ENCODE measurements at regions not wholly inside any gene's neighbourhood (a gene's known extent, or its start where the extent isn't known, plus 50 kb on each side); places are given as distances from the start of the nearest gene placed in this dataset.
A peak's percentile ranks its signal among the peaks of the same experiment; 100 is the strongest.
"Not testable (repeated sequence)": the region's sequence is repeated elsewhere in the genome, so short reads cannot be mapped to it uniquely, and the experiment has no call there.

- DNase-seq (ENCODE audit: low read depth, low spot score) = no peak
These were observed 138.0 kb upstream of the TOP1 start for GRCh38 chr20:40890635-40891034.

DNA sequence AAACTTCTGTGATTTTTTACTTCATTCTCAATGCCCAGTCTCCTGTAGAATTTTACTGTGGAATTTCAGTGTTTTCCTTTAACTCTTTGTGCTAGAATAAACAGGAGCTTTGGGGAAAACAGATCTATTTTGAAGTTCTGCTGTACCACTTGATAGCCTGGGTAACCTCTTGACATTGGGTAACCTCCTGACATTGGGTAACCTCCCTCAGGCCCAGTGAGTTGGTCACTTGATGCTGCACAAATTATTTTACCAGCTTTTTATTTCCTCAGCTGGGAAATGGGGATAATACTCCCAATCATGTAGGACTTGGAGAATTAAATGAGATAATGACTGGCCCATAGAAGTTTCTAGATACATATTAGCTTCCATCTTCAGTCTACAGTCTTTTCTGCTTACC, 137.3 kb upstream of the TOP1 start:
- DNase-seq (ENCODE audit: low read depth, low spot score) = no peak

GRCh38 chr20:40892642-40893041, 136.0 kb upstream of the TOP1 start:
- DNase-seq (ENCODE audit: low read depth, low spot score) = no peak

- no peak for DNase-seq (ENCODE audit: low read depth, low spot score)
These were observed 134.9 kb upstream of the TOP1 start for GRCh38 chr20:40893610-40894236.

DNA sequence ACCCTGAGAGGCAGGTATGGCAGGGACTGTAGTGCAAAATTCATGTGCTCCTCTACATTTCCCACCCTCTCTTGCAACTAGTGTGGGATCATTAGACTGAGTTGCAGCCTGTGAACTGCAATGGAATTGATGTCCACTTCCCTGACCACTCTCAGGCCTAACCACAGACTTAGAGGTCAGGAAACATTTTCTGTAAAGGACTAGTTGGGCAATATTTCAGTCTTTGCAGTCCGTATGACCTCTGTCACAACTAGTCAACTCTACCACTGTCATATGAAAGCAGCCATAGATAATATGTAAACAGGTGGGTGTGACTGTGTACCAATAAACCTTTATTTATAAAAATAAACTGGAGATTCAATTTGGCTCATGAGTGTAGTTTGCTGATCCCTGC, 134.4 kb upstream of the TOP1 start:
- DNase-seq (ENCODE audit: low read depth, low spot score) = no peak

GRCh38 chr20:40895182-40895581, 133.4 kb upstream of the TOP1 start:
- no peak for DNase-seq (ENCODE audit: low read depth, low spot score)

DNA sequence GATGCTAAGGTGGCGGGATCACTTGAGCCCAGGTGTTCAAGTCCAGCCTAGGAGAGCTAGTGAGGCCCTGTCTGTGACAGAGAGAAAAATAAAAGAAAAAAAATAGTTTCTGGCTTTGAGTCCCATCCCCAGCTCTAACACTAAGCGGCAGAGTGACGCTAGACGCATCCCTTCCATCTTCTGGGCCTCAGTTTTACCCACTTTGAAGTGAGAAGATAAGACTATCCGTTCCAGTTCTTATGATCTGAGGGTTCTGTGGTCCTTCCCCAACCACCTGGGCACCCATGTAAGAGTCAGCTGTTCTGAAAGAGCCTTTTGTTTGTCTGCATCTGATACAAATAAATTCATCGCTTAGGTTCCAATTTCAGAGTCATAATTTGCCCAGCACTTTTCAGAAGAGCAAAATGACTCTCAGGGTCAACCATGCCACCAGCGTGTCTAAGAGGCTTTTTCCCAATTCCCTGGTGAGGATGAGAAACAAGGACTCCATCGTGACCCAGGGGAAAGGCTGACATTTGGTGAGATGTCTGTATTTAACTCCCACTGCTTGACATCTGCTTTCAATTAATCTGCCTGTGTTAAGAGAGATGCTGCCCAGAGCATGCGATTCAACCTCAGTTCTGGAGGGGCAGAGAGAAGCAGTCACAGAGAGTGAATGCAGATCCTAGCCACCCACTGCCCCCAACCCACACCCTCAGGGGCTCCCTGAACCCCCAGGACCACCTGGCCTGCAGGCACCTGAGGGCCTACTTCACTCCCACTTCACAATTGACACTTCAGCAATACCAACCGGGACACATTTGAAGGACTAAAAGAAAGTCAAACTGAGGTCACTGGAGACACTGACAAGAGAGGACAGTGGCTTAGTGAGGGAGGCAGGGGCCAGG, 131.6 kb upstream of the TOP1 start:
- peak; percentile 26 for DNase-seq (ENCODE audit: low read depth, low spot score)

DNA sequence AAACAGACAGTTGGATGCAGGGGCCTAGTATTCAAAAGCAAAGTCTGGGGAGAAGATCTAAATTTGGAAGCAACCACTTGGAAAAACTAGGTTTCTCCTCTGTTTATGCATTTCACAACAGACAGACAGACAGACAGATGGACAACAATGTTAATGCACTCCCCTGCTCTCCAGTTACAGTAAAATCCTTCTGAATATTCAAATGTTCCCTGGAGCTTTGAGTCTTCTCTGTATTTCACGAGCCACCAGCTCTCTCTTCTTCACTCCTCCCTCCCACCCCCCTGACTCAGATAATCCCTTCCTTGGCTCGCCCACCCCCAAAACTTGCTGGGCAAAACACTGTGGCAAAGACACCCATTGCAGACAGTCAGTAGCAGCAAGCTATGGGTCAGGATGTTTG, 129.3 kb upstream of the TOP1 start:
- DNase-seq (ENCODE audit: low read depth, low spot score) = no peak

GRCh38 chr20:40900666-40901215, 127.9 kb upstream of the TOP1 start:
- no peak for DNase-seq (ENCODE audit: low read depth, low spot score)

- no peak for DNase-seq (ENCODE audit: low read depth, low spot score)
These were observed 126.0 kb upstream of the TOP1 start for GRCh38 chr20:40902661-40903060.

GRCh38 chr20:40908309-40908708, 120.3 kb upstream of the TOP1 start:
- DNase-seq (ENCODE audit: low read depth, low spot score) = no peak

- DNase-seq (ENCODE audit: low read depth, low spot score) = not testable (repeated sequence)
These were observed 119.1 kb upstream of the TOP1 start for GRCh38 chr20:40909489-40909888.

GRCh38 chr20:40910436-40910835, 118.2 kb upstream of the TOP1 start:
- not testable (repeated sequence) for DNase-seq (ENCODE audit: low read depth, low spot score)

- not testable (repeated sequence) for DNase-seq (ENCODE audit: low read depth, low spot score)
These were observed 117.5 kb upstream of the TOP1 start for GRCh38 chr20:40911152-40911551.

GRCh38 chr20:40913224-40914185, 115.1 kb upstream of the TOP1 start:
- no peak for DNase-seq (ENCODE audit: low read depth, low spot score)

DNA sequence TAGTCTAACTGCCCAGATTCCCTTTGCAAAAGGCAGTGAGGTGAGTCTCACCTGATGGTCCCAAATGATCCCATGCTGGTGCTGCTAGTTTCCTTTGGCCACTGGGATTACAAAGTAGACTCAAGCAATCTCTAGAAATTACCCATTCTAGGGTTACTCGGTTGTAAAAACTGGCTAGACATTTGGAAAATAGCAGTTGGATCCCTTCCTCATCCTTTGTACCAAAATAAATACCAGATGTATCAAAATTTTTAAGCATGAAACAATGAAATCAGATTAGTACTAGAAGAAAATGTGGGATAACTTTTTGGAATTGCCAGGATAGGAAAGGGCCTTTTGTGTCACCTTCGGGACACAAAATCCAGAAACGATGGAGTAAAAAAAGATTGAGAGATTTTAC, 112.9 kb upstream of the TOP1 start:
- DNase-seq (ENCODE audit: low read depth, low spot score) = no peak

- DNase-seq (ENCODE audit: low read depth, low spot score) = no peak
These were observed 112.3 kb upstream of the TOP1 start for GRCh38 chr20:40916276-40916675.

GRCh38 chr20:40920291-40920690, 108.3 kb upstream of the TOP1 start:
- no peak for DNase-seq (ENCODE audit: low read depth, low spot score)

DNA sequence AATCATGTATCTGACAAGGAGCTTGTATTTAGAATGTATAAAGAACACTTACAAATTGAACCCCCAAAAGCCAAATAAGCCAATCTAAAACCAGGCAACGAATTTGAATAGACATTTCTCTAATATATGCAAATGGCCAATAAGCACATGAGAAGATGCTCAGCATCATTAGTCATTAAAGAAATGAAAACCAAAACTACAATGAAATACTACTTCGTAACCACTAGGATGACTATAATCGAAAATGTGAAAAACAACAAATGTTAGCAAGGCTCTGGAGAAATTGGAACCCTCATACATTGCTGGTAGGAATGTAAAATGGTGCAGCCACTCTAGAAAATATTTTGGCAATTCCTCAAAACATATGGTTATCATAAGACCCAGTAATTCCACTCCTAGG, 105.8 kb upstream of the TOP1 start:
- DNase-seq (ENCODE audit: low read depth, low spot score) = no peak

- no peak for DNase-seq (ENCODE audit: low read depth, low spot score)
These were observed 102.7 kb upstream of the TOP1 start for GRCh38 chr20:40925829-40926510.

GRCh38 chr20:40926928-40927327, 101.7 kb upstream of the TOP1 start:
- DNase-seq (ENCODE audit: low read depth, low spot score) = no peak
